DND-41 (cell line): ENCODE measurements at regions not wholly inside any gene's neighbourhood (a gene's known extent, or its start where the extent isn't known, plus 50 kb on each side); places are given as distances from the start of the nearest gene placed in this dataset.

Experiments
- CTCF ChIP-seq: IDR thresholded peaks from 2 replicates; pipeline ENCODE4 v1.5.1; 2012; ENCODE audit warnings: borderline replicate concordance, low read length, moderate library complexity, mild to moderate bottlenecking; ENCODE audit not compliant: poor library complexity, severe bottlenecking; ENCODE audit errors: extremely low read depth
- EZH2 ChIP-seq: IDR thresholded peaks from 3 replicates; pipeline ENCODE4 v1.6.1; 2012; ENCODE audit warnings: borderline replicate concordance, low read depth, mild to moderate bottlenecking, moderate library complexity, low read length, inconsistent platforms; ENCODE audit not compliant: severe bottlenecking

- no peak for TF ChIP-seq EZH2
- no peak for TF ChIP-seq CTCF
These were observed 329.1 kb upstream of the ROPN1 start for GRCh38 chr3:124320976-124321375.
